Activated naive CD4-positive, alpha-beta T cell treated with anti-CD3 and anti-CD28 coated beads, Interleukin-2, amount 50 U/mL, for 16 hours (primary cell): ENCODE measurements at regions not wholly inside any gene's neighbourhood (a gene's known extent, or its start where the extent isn't known, plus 50 kb on each side); places are given as distances from the start of the nearest gene placed in this dataset.
"Not testable (repeated sequence)": the region's sequence is repeated elsewhere in the genome, so short reads cannot be mapped to it uniquely, and the experiment has no call there.

Experiments used
- DNase-seq: peaks from one replicate; pipeline ENCODE4 v3.0.0-alpha.2; 2020

DNA sequence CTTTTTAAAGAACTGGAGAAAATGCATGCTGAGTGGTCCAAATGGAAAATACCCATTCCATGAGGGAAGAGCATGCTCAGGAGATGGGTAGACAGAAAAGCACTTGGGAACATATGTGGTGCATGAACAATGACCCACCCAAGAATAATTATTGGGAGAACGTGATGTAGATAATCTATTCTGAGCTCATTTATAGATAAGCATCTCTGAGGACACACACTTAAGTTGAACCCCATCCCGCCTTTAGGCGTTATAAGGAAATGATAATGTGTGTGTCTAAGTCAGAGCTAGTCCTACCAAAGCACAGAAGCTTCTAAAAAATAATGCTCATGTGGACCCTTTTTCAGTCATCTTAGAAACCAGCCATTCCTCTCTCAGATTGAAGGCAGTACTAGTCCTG, 189.9 kb downstream of the KTN1 start:
- no peak for DNase-seq

DNA sequence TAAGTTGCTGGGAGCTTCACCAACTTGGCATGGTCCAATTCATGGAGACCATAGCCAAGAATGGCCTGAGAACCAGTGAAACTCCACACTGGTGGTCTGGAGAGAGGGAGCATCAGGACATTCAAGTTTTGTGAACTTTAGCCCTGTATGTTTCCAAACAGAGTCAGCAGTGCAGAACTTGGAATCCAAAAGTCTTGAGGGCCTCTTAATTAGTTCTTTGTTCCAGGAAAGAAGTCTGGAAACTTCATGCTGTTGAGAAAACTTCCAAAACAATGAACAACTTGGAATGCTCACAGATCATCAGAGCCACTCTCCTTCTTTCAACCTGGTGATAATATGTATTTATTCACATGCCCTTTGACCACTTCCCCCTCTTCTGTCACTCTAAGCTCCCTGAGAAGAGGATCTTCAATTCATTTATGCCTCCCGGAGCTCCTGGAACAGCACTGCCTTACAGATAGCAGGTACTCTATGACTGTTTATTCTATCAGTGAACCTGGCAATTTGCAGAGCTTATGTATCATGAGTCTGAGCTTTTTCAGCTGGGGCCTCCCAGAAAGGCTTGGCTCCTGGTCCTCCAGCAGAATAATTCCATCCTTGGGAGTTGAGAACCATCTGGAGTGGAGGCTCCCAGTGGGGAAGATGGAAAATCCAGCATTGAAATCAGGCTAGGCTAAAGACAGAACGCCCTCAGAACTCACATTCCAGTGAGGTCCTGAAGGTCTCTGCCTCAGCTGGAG, 191.4 kb downstream of the KTN1 start:
- DNase-seq = no peak

DNA sequence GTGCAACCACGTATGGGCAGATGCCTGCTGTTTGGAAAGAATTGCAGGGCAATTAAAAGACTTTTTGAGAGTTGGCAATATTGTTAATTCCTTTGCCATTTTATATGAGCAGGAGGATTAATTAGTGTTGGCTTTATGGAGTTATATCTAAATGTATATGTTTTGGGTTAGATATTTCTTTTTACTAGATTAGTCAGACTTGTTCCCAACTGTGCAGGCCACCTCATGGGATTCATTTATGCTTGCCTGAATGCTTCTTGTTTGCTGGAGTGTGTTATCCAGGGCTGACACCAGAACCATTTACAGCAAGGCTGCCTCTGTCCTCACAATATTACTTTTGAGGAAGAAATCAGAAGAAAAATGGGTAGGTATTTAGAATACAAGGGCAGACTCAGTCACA, 192.5 kb downstream of the KTN1 start:
- no peak for DNase-seq

DNA sequence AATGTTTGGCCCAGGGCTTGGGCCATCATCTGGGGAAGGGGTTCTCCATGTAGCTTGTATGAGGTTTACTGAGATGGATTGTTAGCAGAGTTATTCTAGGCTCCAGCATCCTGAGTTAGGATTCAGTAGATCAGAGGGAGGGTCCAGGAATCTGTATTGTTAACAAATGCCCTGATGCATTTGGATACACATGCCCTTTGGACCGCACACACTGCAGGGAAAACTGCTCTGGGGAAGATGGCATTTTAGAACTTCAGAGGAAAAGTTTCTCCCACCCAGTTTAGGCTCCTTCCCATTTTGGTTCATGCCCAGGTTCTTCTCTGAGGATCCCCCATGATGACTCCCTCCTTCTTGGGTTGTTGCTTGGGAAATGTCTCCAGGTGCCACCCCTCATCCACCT, 193.3 kb downstream of the KTN1 start:
- no peak for DNase-seq

DNA sequence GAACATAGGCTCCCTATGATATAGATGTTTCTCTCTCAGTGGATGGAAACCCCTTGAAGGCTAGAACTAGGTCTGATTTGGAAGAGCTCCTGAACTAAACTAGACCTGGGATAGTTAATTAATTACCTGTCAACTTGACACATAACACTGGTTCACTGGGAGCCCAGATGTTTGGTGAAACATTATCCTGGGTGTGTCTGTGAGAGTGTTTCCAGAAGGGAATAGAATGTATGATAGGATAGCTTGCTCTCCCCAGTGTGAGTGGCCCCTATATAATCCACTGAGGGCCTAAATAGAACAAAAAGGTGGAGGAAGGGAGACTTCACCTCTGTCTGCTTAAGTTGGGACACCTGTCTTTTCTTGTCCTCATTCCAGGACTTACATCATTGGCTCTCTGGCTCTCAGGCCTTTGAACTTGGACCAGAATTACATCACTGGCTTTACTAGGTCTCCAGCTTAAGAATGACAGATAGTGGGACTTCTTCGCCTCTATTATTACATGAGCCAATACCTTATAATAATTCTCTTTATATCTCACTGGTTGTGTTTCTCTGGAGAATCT, 194.1 kb downstream of the KTN1 start:
- no peak for DNase-seq

DNA sequence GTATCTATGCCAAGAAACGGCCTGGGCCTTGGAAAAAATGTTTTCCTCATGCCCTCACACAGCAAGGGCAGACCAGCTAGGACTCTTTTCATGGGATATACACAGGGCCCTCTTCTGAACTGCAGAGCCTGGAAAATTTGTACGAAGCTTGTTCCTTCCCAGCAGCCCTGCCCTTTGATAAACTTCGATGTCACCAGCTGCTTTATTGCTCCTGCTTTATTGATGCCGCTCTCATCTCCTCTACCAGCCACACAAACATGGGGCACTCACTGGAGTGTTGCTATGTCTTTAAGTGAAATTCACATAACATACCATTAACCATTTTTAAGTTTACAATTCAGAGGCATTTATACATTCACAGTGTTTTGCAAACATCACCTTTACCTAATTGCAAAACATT, 197.9 kb downstream of the KTN1 start:
- no peak for DNase-seq

DNA sequence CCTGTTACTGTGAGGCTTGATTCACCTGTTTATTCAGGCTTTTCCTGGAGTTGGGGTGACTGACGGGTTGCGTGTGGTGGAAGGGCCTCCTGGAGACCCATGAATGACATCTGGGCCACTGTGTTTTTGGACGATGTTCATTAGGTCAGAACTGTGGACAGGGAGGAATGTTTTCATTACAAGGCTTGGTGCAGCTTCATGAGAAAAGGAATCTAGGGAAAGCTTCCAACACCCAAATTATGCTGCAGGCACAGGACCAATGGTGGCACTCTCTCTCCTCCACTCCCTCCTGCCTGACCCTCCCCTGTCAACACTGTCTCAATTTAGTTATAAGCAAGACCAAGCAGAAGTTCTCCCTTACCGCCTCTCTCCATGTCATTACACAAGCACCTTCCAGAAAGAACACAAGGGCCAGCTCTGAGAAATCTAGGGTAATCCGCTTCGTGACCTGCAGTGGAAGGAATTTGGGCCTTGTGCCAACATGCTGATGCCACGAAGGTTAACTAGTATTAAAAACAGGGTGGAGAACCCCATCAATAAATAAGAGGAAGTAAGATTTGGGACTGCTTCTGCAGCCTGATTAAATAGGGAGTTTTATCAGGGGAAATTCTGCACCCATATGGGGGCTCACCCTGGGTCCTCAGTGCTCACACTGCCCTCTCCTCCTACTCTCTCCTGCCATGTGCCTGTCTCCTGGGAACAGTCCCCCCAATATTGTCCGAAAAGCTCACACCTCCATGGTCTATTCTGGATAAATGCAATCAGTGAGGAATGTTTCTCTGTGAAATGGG, 200.3 kb downstream of the KTN1 start:
- DNase-seq = no peak

DNA sequence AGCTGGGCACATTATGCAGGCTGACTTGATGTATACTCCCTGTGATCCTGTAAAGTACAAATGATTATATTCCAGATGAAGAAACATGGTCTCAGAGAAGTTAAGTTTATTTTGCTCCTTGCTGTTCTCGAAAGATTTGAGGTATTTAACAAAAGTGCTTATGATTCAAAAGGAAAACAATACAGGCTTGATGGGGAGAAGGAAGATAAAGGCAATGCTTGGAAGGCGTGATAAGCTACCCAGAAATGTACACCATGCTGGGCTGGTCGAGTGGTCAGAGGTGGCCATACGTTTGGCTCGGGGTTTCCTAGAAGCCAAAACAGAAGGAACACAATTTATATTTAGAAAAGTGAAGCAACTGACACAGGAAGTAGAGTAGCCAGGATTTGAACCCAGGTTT, 201.0 kb downstream of the KTN1 start:
- DNase-seq = no peak

DNA sequence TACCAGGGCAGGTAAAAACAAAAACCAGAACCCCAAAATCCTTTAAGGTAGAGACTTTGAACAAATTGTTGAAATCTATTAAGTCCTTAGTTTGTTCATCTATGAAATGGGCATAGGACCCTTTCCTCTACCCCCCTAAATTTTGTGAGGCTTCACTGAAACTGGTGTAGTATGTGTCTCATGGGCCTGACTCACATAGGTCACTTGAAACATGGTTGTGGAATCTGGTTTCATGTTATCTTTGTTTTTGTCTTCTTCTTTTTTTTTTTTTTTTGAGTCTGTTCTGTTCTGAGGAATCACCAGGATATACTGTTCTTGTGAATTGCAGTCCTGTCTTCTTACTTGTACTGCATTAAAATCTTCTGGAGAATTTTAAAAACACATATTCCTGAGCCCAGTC, 202.2 kb downstream of the KTN1 start:
- no peak for DNase-seq

DNA sequence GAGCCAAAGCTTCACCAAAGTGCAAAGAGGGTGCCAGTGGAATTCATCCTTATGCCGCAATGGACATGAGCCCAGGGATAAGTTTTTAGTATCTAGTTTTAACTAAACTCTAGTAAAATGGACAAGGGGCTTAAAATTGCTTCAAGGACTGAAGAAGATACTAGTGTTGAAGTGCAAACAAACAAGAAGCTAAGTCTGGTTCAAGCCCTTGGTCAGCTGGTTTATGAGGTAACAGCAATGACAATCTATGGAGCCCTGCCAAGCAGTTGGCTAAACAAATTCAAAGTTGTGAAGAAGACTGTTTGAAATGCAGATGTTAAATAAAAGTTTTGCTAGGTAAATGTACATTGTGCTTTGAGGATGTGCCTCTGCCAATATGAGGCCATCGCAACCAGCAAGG, 209.4 kb downstream of the KTN1 start:
- DNase-seq = no peak

DNA sequence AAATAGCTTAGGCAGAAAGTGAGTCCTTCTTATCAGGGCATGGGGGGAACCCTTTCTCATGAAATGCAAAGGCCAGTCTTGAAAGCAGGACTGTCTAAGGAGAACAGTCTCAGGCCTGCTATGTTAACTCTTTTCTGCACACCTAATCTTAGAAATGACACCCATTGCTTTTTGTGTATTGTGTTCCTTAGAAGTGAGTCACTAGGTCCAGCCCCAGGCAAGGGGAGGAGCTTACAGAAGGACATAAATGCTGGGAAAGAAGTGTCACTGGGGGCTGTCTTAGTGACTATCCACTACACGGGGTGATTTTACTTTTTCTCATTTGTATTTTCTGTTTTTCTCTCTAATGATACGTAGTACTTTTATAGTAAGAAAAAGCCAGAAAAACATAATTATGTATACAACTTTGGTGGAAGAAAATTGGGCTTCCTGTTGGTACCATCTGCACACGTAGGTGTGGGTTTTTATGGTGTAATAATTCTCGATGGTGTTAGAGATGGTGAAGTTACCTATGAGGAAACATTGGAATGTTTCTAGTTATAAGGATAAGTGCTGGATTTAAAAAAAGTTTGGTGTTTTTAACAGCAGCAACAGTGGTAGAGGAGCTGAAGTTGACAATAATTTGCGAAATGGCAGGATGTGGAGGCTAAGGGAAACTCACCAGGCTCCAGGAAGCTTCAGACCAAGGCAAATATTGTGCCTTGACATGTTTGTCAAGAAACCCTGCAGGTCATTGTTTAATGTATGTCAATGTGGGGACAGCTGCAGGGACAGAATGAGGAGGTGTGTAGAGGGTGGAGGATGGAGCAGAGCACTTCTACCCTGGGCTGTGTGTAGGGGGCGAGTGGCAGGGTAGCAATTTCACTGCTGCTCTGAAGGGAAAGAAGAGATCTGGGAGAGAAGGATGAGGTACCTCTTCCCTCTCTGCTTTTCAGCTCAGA, 214.9 kb downstream of the KTN1 start:
- DNase-seq = no peak

DNA sequence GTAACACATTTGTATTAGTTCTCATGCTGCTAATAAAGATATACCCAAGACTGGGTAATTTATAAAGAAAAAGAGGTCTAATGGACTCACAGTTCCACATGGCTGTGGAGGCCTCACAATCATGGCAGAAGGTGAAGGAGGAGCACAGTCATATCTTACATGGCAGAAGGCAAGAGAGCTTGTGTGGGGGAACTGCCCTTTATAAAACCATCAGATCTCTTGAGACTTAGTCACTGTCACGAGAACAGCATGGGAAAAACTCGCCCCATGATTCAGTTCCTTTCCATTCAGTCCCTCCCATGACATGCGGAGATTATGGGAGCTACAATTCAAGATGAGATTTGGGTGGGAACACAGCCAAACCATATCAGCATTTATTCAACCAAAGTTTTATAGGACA, 216.5 kb downstream of the KTN1 start:
- DNase-seq = not testable (repeated sequence)

DNA sequence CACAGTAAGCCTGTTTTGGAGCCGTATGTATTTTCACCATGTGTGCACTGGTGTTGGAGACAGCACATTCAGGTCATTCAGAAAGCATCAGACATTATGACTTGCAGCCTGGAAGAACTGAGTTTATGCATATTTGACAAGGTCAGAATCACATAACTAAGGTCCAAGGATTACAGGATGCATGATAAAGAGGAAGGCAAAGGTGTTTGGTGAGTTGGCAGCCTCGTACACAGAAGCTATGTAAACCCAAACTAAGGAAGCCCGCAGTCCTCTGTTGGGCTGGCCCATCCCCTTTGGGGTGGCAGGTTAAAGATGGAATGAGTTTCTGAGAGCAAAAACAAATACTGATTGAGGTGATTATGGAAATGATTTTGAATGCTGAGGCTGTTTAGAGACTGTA, 218.4 kb downstream of the KTN1 start:
- DNase-seq = no peak

DNA sequence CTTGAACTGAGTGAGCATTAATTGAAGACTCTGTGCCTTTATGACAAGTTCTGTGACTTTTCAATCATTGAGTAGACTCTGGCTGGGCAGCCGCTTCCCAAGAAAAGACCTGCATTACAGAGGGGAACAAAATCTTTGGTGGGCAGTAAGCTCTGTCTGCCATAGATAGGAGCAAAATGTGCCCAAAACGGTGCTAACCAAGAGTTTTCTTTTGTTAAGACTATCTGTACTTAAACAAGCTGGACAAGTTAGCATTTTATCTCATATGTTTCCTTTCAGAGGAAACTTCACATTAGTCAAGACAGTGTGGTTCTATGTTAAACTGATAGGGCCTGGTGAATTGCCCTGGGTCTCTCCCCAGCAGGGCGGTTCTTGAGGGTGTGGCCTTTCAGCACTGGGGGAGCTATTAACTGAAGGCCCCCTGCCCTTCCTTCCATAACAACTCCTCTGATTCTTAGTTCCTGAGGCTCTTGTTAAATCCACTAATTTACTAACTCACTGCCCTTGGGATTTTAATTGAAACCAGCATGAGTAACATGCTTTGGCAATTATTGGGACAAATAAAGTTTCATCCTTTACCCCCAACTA, 219.6 kb downstream of the KTN1 start:
- DNase-seq = no peak

DNA sequence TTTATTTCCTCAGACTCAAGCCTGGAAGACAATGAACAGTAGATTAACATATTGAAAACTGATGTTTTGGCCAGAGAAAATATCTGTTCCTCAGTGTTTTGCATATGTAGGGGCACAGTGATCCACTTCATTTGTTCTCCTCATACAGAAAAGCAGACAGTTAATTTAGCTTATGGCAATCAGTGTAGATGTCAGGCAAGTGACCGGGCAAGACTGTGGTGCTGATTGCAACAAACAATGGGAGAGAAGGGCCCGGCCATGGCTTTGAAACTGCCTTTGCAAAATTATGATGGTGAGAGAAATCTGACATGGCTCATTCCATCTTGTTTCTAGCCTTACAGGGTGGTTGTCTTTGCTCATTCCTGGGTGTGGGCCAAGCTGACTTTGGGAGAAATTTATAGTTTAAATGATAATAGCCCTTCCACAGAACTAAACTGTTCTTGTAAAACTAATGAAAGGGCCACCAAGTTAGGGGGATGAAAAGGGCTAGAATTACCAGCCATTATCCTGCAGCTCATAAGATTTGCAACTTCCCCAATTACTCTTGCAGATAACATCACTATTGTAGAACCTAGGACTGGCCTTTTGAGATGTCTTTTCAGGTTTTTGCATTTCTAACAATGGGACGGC, 220.3 kb downstream of the KTN1 start:
- no peak for DNase-seq

DNA sequence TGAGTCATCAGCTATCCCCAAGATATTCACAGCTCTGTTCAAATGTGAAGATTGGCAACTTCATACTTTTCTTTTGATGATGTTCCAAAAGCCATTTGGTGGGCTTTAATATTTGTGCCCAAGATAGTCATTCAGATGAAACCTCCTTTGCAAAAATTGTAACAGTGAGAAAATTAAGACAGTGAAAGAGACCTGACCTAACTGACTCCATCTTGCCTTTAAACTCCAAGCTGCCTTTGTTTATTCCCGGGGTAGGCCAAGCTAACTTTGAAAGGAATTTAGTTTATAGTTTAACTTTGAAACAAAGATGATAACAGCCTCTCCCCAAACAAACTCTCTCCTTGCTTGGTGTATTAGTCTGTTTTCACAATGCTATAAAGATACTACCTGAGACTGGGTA, 221.1 kb downstream of the KTN1 start:
- no peak for DNase-seq

DNA sequence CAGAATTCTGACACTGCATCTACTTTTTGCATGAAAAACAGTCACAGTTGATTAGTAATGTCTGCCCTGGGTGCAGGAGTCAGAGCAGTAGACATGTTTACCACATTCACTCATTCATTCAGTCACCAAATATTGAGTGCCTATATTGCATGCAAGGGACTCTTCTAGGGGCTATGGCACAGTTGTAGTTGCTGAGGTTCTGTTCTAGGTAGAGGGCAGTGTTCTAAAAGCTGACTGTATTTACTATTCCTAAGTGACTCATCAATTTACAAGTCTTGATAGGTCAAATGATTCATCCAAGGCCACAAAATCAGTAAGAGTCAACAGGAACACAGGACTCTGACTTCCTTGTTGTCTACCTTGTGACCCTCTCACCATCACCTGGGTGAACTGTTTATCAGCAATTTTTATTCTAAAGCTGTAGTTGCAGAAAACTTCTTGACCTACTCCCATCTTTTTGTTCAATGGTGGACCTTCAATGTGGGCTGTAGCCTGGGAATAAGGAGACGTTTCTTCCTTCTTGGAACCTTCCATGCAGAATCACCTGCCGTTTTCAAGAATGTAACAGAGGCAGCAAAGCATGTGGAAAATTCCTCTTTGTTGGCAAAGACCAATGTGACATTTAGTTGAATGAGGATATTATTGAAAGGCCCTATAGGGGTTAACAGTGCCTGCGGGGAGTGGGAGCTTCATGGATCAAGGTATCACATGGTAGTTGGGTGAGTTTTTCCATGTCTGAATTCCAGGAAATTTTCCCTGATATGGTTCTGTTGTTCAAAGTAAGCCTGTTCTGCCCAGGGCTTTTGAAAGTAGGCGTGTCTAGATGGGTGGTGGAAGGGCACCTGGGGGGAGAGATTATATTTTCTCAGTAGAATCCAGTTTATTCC, 223.2 kb downstream of the KTN1 start:
- no peak for DNase-seq

DNA sequence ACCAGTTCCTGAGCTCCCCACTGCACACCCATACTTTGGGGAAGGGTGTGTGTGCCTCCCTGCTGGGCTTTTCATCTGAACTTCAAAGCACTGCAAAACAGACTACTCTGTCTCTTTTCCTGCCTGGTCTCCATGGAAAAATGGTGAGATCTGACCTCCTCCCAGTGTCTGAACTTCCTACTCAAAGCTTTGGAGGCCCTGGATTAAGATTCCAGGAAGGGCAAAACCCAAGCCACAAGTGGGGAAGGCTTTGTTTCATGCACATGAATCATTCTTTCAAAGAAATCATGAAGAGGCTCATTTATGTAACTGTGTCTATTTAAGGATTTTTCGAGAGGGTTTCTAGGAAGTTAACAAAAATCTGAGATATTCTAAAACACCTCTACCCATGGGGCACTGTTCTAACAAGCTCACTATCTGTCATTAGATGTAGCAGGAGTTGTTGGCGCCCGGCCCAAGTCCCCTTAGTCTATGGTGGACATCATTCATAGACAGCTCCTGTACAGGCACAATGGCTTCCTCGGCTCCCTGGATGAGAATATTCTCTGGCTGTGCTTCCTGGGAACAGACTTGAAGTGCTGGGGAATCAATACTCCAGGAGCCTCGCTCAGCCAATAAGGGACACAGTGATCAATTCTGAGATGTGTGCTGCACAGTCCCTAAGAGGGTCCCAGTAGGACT, 224.0 kb downstream of the KTN1 start:
- DNase-seq = no peak

DNA sequence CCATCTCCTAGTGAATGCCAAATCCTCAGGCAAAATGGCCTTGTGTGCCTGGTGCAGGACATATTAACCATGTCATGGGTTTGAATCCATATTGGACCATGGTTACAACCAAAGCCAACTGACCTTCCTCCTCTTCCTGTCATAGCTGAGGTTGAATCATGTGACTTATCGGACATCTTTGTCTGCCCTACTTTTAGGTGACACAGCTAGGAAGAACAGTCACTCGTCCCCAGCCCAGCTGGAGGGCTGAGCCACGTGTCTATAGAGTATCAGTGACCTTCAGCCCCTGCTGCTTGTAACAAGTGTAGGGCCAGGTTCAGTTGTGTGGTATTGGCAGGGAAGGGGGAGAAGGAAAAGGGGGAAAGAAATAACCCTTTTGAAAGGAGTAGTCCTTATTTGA, 225.2 kb downstream of the KTN1 start:
- no peak for DNase-seq

DNA sequence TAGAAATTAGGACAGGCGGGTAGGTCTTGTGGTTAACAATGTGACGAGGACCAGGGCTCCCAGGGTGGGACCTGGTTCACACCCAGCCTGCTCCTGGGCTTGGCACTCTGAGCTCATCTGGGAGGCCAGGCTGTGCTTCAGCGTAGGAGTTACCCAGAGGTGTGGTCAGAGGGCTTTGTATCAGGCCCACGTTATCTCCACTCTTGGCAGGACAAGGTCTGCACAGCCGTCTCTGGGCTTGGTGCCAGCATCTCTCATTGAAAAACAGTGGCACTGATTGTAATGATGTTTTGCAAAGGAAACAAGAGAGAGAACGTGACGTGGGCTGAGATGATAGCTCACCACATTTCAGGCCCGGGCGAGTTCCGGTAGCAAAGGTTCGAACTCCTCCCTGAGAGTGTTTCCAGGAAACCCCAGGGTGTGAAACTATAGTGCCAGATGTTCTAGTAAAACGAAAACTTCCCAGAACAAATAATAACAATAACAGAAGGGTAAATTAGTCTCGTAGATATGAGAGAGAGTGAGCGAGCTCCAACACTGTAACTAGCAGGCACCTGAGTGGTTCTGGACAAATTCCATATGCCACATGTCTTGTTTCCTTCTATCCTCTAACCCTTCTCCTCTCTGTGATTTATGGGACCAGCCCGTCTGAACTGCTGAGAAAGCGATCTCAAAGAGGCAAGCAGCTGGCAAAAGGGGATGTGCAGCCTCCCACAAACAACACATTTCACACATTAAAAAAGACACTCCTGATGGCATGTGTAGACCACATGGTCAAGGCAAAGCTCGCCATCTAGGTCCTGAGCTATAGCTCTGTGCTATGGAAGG, 227.3 kb downstream of the KTN1 start:
- DNase-seq = peak; percentile 53
